Mucosa of descending colon (tissue), 3 donors: ENCODE measurements at regions not wholly inside any gene's neighbourhood (a gene's known extent, or its start where the extent isn't known, plus 50 kb on each side); places are given as distances from the start of the nearest gene placed in this dataset.

Experiments
- ATAC-seq: fragments of 200-7000 bp; cut with Tn5 transposase; one replicate; pipeline ENCODE4 v1.9.1; 2020; ENCODE audit warnings: mild to moderate bottlenecking, moderate library complexity
- DNase-seq, 3 donors: peaks; one replicate each; pipeline ENCODE4 v3.0.0-alpha.2; 2020
- H3K36me3 ChIP-seq: fragments of 200-600 bp; one replicate; pipeline ENCODE4 v1.8.0; 2021; ENCODE audit warnings: low read depth, mild to moderate bottlenecking
- H3K4me1 ChIP-seq: fragments of 200-600 bp; one replicate; pipeline ENCODE4 v1.8.0; 2021; ENCODE audit warnings: low read depth, mild to moderate bottlenecking
- H3K4me3 ChIP-seq: fragments of 200-600 bp; one replicate; pipeline ENCODE4 v1.8.0; 2021; ENCODE audit warnings: mild to moderate bottlenecking
- H3K9me3 ChIP-seq: fragments of 200-600 bp; one replicate; pipeline ENCODE4 v1.8.0; 2021; ENCODE audit warnings: mild to moderate bottlenecking
- CTCF ChIP-seq: fragments of 200-600 bp; IDR thresholded peaks from one replicate; pipeline ENCODE4 v1.8.0; 2022; ENCODE audit warnings: antibody characterized with exemption, mild to moderate bottlenecking
- intact Hi-C, 2 donors: fragments of 100-400 bp; cut with DNase I in 1 of 2; cut with micrococcal nuclease in 1 of 2; formaldehyde crosslinking; loops; one replicate each; pipeline versions ENCODE4 v1.11.0 to v1.11.1; 2022; cut with DNase I, micrococcal nuclease
- donor health status: DM: no; HTN: no; CAD: no; lungs with moderate emphysema.
- donor health status: DM: no; HTN: no; CAD: no.
- donor health status: DM: no; HTN: yes; CAD: no.

GRCh38 chr6:77356821-77357220 is 106.5 kb downstream of the HTR1B start:
- intact Hi-C loops = no loop called here
- no peaks in the 10 kb centered on the region for H3K36me3 ChIP-seq
- DNase-seq (no peak), ATAC-seq (no peak)
- no peak overlapping the region for H3K4me3 ChIP-seq
- TF ChIP-seq CTCF = no peak
- no peaks in the 10 kb centered on the region for H3K4me1 ChIP-seq
- H3K9me3 ChIP-seq = peaks cover under 1% of the 10 kb centered on the region

DNA sequence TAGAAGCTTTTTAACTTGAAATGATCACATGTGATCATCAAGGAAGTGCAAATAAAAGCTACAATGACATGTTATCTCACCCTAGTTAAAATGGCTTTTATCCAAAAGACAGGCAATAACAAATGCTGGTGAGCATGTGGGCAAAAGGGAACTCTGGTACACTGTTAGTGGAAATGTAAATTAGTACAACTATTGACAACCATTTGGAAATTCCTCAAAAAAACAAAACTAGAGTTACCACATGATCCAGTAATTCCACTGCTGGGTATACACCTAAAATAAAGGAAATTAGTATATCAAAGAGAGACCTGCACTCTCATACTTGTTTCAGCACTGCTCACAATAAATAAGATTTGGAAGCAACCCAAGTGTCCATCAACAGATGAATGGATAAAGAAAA is 108.7 kb downstream of the HTR1B start:
- no peak for TF ChIP-seq CTCF
- DNase-seq = no peak
- no peak overlapping the region for H3K4me3 ChIP-seq
- no peaks in the 10 kb centered on the region for H3K9me3 ChIP-seq
- H3K36me3 ChIP-seq = no peaks in the 10 kb centered on the region
- no peaks in the 10 kb centered on the region for H3K4me1 ChIP-seq
- no peak for ATAC-seq
- intact Hi-C loops = no loop called here

DNA sequence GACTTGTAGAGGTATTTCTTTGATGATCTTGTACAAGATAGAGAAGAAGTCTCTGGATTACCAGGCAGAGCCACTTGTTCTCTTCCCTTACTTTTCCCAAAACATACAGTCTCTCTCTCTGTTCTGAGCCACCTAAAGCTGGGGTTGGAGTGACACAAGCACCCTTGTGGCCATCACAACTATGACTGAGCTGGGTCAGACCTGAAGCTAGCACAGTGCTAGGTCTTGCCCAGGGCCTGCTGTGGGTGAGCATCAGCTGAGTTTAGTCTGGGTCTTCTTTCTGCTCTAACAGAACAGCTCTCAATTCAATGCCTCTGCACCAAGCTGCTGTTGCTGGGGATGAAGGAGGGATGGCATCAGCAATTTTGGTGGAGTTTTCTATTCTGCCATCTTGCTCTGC is 110.2 kb downstream of the HTR1B start:
- ATAC-seq = no peak
- TF ChIP-seq CTCF = no peak
- DNase-seq = no peak
- H3K36me3 ChIP-seq = no peaks in the 10 kb centered on the region
- H3K4me3 ChIP-seq = no peak overlapping the region
- H3K4me1 ChIP-seq = no peaks in the 10 kb centered on the region
- H3K9me3 ChIP-seq = no peaks in the 10 kb centered on the region
- intact Hi-C loops = no loop called here

DNA sequence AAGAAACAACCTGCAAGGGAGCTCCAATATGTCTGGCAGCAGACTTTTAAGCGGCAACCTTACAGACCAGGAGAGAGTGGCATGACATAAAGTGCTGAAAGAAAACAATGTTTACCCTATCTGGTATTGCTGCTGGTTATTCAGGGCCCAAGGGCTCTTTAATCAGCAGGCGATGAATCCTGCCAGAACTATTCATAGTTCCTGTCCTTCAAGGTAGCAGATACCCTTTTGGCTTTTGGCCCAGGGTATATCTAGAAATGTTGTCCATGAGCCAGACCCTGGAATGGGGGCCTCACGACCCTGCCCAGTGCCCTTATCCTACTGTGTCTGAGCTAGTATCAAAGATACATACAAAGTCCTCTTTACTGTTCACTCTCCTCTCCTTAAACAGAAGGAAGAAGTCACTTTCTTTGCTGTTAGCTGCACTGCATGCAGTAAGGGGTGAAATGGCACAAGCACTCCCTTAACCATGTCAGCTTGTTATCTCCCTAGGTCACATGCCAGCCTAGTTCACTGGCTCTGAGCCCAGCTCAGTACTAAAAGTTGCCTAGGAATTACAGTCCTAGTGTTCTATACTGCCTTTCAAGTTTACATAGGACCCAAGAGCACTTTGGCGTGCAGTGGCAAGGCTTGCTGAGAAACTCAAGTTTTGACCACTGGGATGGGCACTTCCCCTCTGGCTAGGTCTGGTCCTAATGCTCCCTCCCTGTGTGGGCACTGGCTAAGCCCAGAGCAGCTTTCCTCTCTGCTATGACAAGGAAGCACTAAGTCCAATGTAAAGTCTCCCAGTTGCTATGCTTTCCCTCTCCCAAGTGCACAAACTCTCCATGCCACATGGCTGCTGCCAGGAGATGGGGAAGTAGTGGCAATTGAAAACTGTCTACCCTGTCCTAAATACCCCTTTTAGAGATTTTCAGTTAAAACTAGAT is 122.0 kb downstream of the HTR1B start:
- Histone ChIP-seq H3K9me3 (peaks cover 2% of the 10 kb centered on the region), H3K36me3 (no peaks in the 10 kb centered on the region), H3K4me3 (no peak overlapping the region), H3K4me1 (no peaks in the 10 kb centered on the region)
- ATAC-seq (no peak), DNase-seq (peak in 1 of 3 donors; percentile 4)
- TF ChIP-seq CTCF = no peak
- intact Hi-C loops = no loop called here

GRCh38 chr6:77340331-77340730 is 123.0 kb downstream of the HTR1B start:
- Histone ChIP-seq H3K4me3 (no peak overlapping the region), H3K9me3 (peaks cover 2% of the 10 kb centered on the region), H3K4me1 (no peaks in the 10 kb centered on the region), H3K36me3 (no peaks in the 10 kb centered on the region)
- no peak for TF ChIP-seq CTCF
- ATAC-seq (no peak), DNase-seq (no peak)
- intact Hi-C loops = no loop called here
